Cardiac fibroblast (primary cell): ENCODE measurements at regions not wholly inside any gene's neighbourhood (a gene's known extent, or its start where the extent isn't known, plus 50 kb on each side); places are given as distances from the start of the nearest gene placed in this dataset.

ENCODE experiments used
- DNase-seq, 2 donors: peaks; one replicate each; pipeline versions ENCODE4 v3.0.0 to v3.0.0-alpha.2; 2010; ENCODE audit warnings: low read depth in 2 of 2
- H3K4me3 ChIP-seq, 2 donors: replicated peaks in 1 of 2; 1 replicate in 1 of 2; 2 replicates in 1 of 2; pipeline ENCODE4 v1.5.1; 2011; ENCODE audit warnings: low read depth in 2 of 2, low read length in 2 of 2, mild to moderate bottlenecking in 2 of 2, moderate library complexity in 1 of 2
- TF ChIP-seq, protein P1 (sequence below): IDR thresholded peaks from one replicate; pipeline ENCODE4 v1.5.1; 2011; ENCODE audit warnings: low read depth, mild to moderate bottlenecking, low read length, inconsistent platforms

GRCh38 chr11:95519912-95520311 lies 269.7 kb downstream of the FAM76B start:
- no peak overlapping the region for H3K4me3 ChIP-seq
- no peak for DNase-seq
- TF ChIP-seq, protein P1, sequence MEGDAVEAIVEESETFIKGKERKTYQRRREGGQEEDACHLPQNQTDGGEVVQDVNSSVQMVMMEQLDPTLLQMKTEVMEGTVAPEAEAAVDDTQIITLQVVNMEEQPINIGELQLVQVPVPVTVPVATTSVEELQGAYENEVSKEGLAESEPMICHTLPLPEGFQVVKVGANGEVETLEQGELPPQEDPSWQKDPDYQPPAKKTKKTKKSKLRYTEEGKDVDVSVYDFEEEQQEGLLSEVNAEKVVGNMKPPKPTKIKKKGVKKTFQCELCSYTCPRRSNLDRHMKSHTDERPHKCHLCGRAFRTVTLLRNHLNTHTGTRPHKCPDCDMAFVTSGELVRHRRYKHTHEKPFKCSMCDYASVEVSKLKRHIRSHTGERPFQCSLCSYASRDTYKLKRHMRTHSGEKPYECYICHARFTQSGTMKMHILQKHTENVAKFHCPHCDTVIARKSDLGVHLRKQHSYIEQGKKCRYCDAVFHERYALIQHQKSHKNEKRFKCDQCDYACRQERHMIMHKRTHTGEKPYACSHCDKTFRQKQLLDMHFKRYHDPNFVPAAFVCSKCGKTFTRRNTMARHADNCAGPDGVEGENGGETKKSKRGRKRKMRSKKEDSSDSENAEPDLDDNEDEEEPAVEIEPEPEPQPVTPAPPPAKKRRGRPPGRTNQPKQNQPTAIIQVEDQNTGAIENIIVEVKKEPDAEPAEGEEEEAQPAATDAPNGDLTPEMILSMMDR: no peak

DNA sequence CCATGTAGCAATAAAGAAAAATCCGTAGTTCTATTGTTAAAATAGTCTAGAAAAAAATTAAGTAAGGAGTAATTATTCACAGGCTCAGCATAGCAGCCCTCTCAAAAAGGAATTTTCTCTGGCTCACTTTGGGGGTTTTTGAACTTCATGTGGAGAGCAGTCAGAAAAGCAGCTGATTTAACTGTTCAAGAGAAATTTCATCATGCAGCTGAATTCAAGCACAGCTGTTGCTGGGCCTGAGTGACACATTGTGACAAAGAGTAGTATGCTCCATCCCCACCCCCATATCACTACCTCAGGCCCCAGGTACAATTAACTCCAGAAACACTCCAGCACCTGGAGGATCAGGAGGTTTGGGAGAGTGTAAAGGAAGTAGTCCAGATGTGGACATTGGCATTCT lies 272.1 kb downstream of the FAM76B start:
- TF ChIP-seq, protein P1: no peak
- no peak for DNase-seq
- H3K4me3 ChIP-seq: no peak overlapping the region

DNA sequence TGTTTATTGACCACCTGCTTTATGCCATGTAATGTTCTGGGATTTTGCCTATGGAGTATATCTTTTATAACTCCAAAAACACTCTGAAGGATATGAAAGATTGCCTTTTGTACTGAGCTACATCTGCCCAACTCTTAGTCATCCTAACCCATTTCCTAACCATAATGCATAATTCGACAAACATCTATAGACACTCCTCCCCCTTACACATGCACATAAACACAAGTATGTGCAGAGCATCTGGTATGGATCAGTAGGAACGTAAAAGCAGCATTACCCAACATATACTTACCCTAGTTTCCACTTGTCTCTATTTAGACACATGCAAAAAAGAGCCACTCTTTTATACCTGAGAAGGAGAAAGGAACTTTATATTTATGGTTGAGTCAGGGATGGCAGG lies 272.8 kb downstream of the FAM76B start:
- DNase-seq: peak; percentile 51 to 81
- TF ChIP-seq, protein P1: no peak
- H3K4me3 ChIP-seq: no peak overlapping the region

- TF ChIP-seq, protein P1: no peak
- no peak for DNase-seq
- no peak overlapping the region for H3K4me3 ChIP-seq
Observed at GRCh38 chr11:95516175-95516574, 273.4 kb downstream of the FAM76B start.

DNA sequence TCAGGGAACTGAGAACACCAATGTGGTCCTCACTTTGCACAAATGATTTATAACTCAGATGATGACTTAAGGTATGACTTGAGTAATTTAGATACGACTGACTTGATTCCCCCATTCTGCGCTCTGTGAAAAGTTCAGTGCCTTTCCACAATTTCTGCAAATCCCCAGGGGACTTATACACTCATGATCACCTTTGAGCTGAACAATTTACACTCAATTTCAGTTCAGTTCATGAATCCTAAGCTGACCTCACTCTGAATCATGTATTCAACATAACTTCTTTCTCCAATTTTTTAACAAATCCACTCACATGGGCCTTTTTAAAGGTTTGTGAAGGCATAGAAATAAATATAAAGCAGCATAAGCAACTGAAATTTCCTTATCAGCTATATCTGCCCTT lies 274.2 kb downstream of the FAM76B start:
- TF ChIP-seq, protein P1: no peak
- no peak overlapping the region for H3K4me3 ChIP-seq
- DNase-seq: peak in 1 of 2 donors; percentile 47

GRCh38 chr11:95514416-95515110 lies 275.0 kb downstream of the FAM76B start:
- no peak overlapping the region for H3K4me3 ChIP-seq
- TF ChIP-seq, protein P1: no peak
- peak in 1 of 2 donors; percentile 18 for DNase-seq

DNA sequence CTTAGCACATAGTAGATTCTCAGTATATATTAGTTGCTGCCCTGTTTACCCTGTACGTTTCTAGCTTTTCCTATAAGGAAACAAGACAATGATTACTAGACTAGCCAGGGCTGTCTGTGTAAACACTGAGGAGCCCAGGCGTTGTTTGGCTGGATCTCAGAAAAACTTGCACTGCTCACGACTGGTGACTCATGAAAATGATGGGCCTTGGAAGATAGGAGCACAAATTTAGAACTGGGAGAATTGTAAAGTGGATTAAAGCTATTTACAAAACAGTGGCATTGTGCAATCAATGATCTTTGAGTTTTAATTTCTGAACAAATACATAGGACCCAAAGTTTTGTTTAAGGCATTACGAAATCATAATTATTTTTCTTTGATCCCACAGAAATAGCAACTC lies 276.9 kb downstream of the FAM76B start:
- TF ChIP-seq, protein P1: no peak
- H3K4me3 ChIP-seq: no peak overlapping the region
- DNase-seq: peak; percentile 90 to 91
